Testis (tissue), 2 donors: ENCODE measurements at regions not wholly inside any gene's neighbourhood (a gene's known extent, or its start where the extent isn't known, plus 50 kb on each side); places are given as distances from the start of the nearest gene placed in this dataset.

ENCODE experiments used
- DNase-seq: peaks from one replicate; pipeline ENCODE4 v3.0.0-alpha.2; 2019
- H3K27ac ChIP-seq, 2 donors: fragments of 200-600 bp; sonication (generic); one replicate each; pipeline ENCODE4 v1.5.1; 2019
- H3K27me3 ChIP-seq: fragments of 200-600 bp; sonication (generic); one replicate; pipeline ENCODE4 v1.5.1; 2019
- H3K36me3 ChIP-seq: fragments of 200-600 bp; sonication (generic); one replicate; pipeline ENCODE4 v1.5.1; 2017; ENCODE audit warnings: low read depth; ENCODE audit errors: missing control alignments
- H3K4me1 ChIP-seq: fragments of 200-600 bp; sonication (generic); one replicate; pipeline ENCODE4 v1.5.1; 2019
- H3K4me3 ChIP-seq, 2 donors: fragments of 200-600 bp; sonication (generic); one replicate each; pipeline ENCODE4 v1.5.1; 2017 to 2019
- H3K9me3 ChIP-seq: fragments of 200-600 bp; sonication (generic); one replicate; pipeline ENCODE4 v1.5.1; 2017
- CTCF ChIP-seq, 3 experiments: fragments of 450-650 bp in 2 of 3; fragments of 200-600 bp in 1 of 3; sonication (generic) in 1 of 3; IDR thresholded peaks; one replicate each; pipeline ENCODE4 v1.5.1; 2016 to 2019; ENCODE audit warnings: antibody characterized with exemption in 3 of 3, mild to moderate bottlenecking in 2 of 3, moderate library complexity in 1 of 3
- POLR2A ChIP-seq: fragments of 450-650 bp; IDR thresholded peaks from one replicate; pipeline ENCODE4 v1.6.1; 2017; ENCODE audit warnings: antibody characterized with exemption, mild to moderate bottlenecking, moderate library complexity
- WGBS, 2 donors: methylation state at CpG; one replicate each; pipeline ENCODE4 v1.1.5; 2018; 5-methylcytosine and 5-hydroxymethylcytosine counted together
- intact Hi-C: fragments of 100-400 bp; cut with DNase I; formaldehyde crosslinking; loops from one replicate; pipeline ENCODE4 v1.15.1; 2023; ENCODE audit warnings: low total_unique reads

GRCh38 chr6:93083337-93084230, 335.8 kb downstream of the EPHA7 start:
- H3K4me1 ChIP-seq: no peaks in the 10 kb centered on the region
- intact Hi-C loops: no loop called here
- no peak for DNase-seq
- WGBS, 2 donors: 46 to 84% methylated on average over 1 of the region's 1 CpG
- H3K9me3 ChIP-seq: no peaks in the 10 kb centered on the region
- no peaks in the 10 kb centered on the region for H3K27me3 ChIP-seq
- no peaks in the 10 kb centered on the region for H3K36me3 ChIP-seq
- H3K27ac ChIP-seq: no peak overlapping the region
- H3K4me3 ChIP-seq: no peak overlapping the region
- TF ChIP-seq POLR2A (no peak), CTCF (IDR thresholded peaks at IDR 0.05) (no peak)

GRCh38 chr6:93081901-93082300, 337.5 kb downstream of the EPHA7 start:
- intact Hi-C loops: no loop called here
- Histone ChIP-seq H3K27me3 (no peaks in the 10 kb centered on the region), H3K27ac (no peak overlapping the region), H3K36me3 (no peaks in the 10 kb centered on the region), H3K4me1 (no peaks in the 10 kb centered on the region), H3K4me3 (no peak overlapping the region), H3K9me3 (no peaks in the 10 kb centered on the region)
- WGBS, 2 donors: 77 to 78% methylated on average over 3 of the region's 3 CpGs
- no peak for DNase-seq
- TF ChIP-seq POLR2A: no peak
- no peak for TF ChIP-seq CTCF (IDR thresholded peaks at IDR 0.05)

- no peak overlapping the region for H3K27ac ChIP-seq
- H3K9me3 ChIP-seq: no peaks in the 10 kb centered on the region
- no peak overlapping the region for H3K4me3 ChIP-seq
- 84 to 89% methylated on average over 1 of the region's 1 CpG for WGBS, 2 donors
- TF ChIP-seq CTCF (IDR thresholded peaks at IDR 0.05) (no peak), POLR2A (no peak)
- intact Hi-C loops: no loop called here
- DNase-seq: no peak
- H3K27me3 ChIP-seq: no peaks in the 10 kb centered on the region
- no peaks in the 10 kb centered on the region for H3K36me3 ChIP-seq
- H3K4me1 ChIP-seq: no peaks in the 10 kb centered on the region
Observed at GRCh38 chr6:93079061-93079460, 340.3 kb downstream of the EPHA7 start.

- no peak for DNase-seq
- TF ChIP-seq CTCF (IDR thresholded peaks at IDR 0.05) (no peak), POLR2A (no peak)
- intact Hi-C loops: no loop called here
- Histone ChIP-seq H3K4me3 (no peak overlapping the region), H3K27ac (no peak overlapping the region), H3K36me3 (no peaks in the 10 kb centered on the region), H3K27me3 (no peaks in the 10 kb centered on the region), H3K9me3 (no peaks in the 10 kb centered on the region), H3K4me1 (peaks cover 3% of the 10 kb centered on the region)
- WGBS, 2 donors: 88 to 97% methylated on average over 5 of the region's 5 CpGs
Observed at GRCh38 chr6:93073811-93074210, 345.5 kb downstream of the EPHA7 start.

- no peak overlapping the region for H3K4me3 ChIP-seq
- intact Hi-C loops: no loop called here
- H3K9me3 ChIP-seq: no peaks in the 10 kb centered on the region
- H3K27ac ChIP-seq: no peak overlapping the region
- no peaks in the 10 kb centered on the region for H3K27me3 ChIP-seq
- TF ChIP-seq CTCF (IDR thresholded peaks at IDR 0.05) (no peak), POLR2A (no peak)
- peaks cover 3% of the 10 kb centered on the region for H3K4me1 ChIP-seq
- no peak for DNase-seq
- no peaks in the 10 kb centered on the region for H3K36me3 ChIP-seq
- 39 to 64% methylated on average over 1 of the region's 1 CpG for WGBS, 2 donors
Observed at GRCh38 chr6:93069856-93070255, 349.5 kb downstream of the EPHA7 start.
